KMS-11 (cell line): ENCODE measurements at regions not wholly inside any gene's neighbourhood (a gene's known extent, or its start where the extent isn't known, plus 50 kb on each side); places are given as distances from the start of the nearest gene placed in this dataset.

Experiments used
- H2AFZ ChIP-seq: fragments of 200-600 bp; sonication (generic); 2 replicates; pipeline ENCODE4 v1.6.1; 2016; ENCODE audit warnings: antibody characterized with exemption, mixed run types, low read depth
- H3K27ac ChIP-seq: fragments of 200-600 bp; sonication (generic); 2 replicates; pipeline ENCODE4 v1.6.1; 2016; ENCODE audit warnings: mild to moderate bottlenecking, mixed run types
- H3K27me3 ChIP-seq: fragments of 200-600 bp; sonication (generic); 2 replicates; pipeline ENCODE4 v1.6.1; 2017; ENCODE audit warnings: mild to moderate bottlenecking, low read depth, mixed run types, moderate library complexity; ENCODE audit not compliant: insufficient read depth
- H3K36me3 ChIP-seq: fragments of 200-600 bp; sonication (generic); 2 replicates; pipeline ENCODE4 v1.6.1; 2017; ENCODE audit warnings: mild to moderate bottlenecking, mixed run types; ENCODE audit not compliant: insufficient read depth
- H3K4me1 ChIP-seq: fragments of 200-600 bp; sonication (generic); 2 replicates; pipeline ENCODE4 v1.6.1; 2016; ENCODE audit warnings: mild to moderate bottlenecking, low read depth, mixed run types; ENCODE audit not compliant: poor library complexity, severe bottlenecking
- H3K4me2 ChIP-seq: fragments of 200-600 bp; sonication (generic); 2 replicates; pipeline ENCODE4 v1.7.0; 2016; ENCODE audit warnings: mild to moderate bottlenecking, mixed run types
- H3K4me3 ChIP-seq: fragments of 200-600 bp; sonication (generic); IDR thresholded peaks from 2 replicates; pipeline ENCODE4 v1.6.1; 2017; ENCODE audit warnings: low read depth, low read length, mixed read lengths; ENCODE audit not compliant: insufficient read depth
- H3K79me2 ChIP-seq: fragments of 200-600 bp; sonication (generic); 2 replicates; pipeline ENCODE4 v1.6.1; 2016; ENCODE audit warnings: low read depth, mixed run types; ENCODE audit not compliant: insufficient read depth
- H3K9ac ChIP-seq: fragments of 200-600 bp; sonication (generic); 2 replicates; pipeline ENCODE4 v1.6.1; 2016; ENCODE audit warnings: mild to moderate bottlenecking, mixed run types
- H4K20me1 ChIP-seq: fragments of 200-600 bp; sonication (generic); 2 replicates; pipeline ENCODE4 v1.6.1; 2016; ENCODE audit warnings: mild to moderate bottlenecking, mixed run types; ENCODE audit not compliant: insufficient read depth
- CTCF ChIP-seq: fragments of 200-600 bp; sonication (generic); conservative IDR thresholded peaks from 2 replicates; pipeline ENCODE4 v1.6.1; 2017; ENCODE audit warnings: low read depth, mild to moderate bottlenecking, antibody characterized with exemption, low read length, moderate library complexity, mixed read lengths

DNA sequence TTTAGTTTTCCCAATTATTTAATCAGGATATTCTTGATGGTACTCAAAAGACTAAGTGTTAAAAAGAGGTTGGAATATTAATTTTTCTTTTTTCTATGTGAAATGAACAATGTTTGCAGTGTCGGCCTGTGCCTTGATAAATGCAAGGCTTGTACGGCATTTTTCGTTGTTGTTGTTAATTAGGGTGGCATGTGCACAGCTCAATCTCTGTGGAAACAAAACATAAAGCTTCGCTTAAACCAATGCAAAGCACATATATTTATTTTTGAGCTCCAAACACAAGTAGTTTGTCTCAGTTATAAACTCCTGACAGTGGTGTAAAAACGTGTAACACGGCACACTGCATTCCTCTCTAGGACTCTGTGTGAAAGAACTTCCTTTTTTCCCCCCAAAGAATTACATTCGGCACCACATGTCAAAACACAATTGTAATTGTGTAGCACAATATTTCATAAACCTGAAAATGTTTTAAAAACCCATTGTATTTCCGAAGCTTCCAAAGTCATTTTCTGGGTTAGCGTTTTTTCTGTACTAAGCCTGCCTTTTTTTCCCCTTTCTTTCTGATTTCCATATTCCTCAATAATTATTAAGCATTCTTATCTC lies 498.0 kb downstream of the VRK1 start:
- Histone ChIP-seq H3K4me2 (no peak overlapping the region), H3K27me3 (no peaks in the 10 kb centered on the region), H3K27ac (no peak overlapping the region), H3K9ac (no peak overlapping the region), H3K4me3 (no peak overlapping the region), H4K20me1 (no peaks in the 10 kb centered on the region), H3K4me1 (no peaks in the 10 kb centered on the region), H2AFZ (no peak overlapping the region), H3K36me3 (no peaks in the 10 kb centered on the region), H3K79me2 (no peaks in the 10 kb centered on the region)
- TF ChIP-seq CTCF = no peak

DNA sequence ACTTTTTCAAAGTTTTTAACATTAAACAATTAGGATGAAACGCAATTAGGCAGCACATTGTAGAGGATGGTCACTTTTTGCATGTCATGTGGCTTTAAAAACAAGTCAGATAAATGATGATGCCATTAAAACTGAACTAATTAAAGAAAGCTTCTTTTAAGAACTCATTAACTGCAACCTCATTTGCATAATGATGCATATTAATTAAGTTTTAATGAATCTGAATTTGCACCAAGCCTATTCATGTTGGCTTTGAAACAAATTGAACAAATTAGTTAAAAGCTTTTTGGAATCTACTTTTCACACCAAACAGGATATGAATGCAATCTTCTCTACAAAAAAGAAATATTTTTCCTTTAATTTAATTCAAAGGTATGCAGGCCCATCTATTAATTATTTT lies 499.0 kb downstream of the VRK1 start:
- Histone ChIP-seq H2AFZ (no peak overlapping the region), H3K4me3 (no peak overlapping the region), H3K79me2 (no peaks in the 10 kb centered on the region), H3K27ac (no peak overlapping the region), H3K4me2 (no peak overlapping the region), H4K20me1 (no peaks in the 10 kb centered on the region), H3K9ac (no peak overlapping the region), H3K27me3 (no peaks in the 10 kb centered on the region), H3K36me3 (no peaks in the 10 kb centered on the region), H3K4me1 (no peaks in the 10 kb centered on the region)
- no peak for TF ChIP-seq CTCF

- no peak overlapping the region for H3K9ac ChIP-seq
- H3K79me2 ChIP-seq = no peaks in the 10 kb centered on the region
- H3K4me3 ChIP-seq = no peak overlapping the region
- no peak overlapping the region for H2AFZ ChIP-seq
- H3K27me3 ChIP-seq = no peaks in the 10 kb centered on the region
- no peak overlapping the region for H3K4me2 ChIP-seq
- no peaks in the 10 kb centered on the region for H3K4me1 ChIP-seq
- no peaks in the 10 kb centered on the region for H4K20me1 ChIP-seq
- no peak for TF ChIP-seq CTCF
- H3K36me3 ChIP-seq = no peaks in the 10 kb centered on the region
- no peak overlapping the region for H3K27ac ChIP-seq
Measured at GRCh38 chr14:97297100-97297499, 499.9 kb downstream of the VRK1 start.

GRCh38 chr14:97298331-97298730 lies 501.1 kb downstream of the VRK1 start:
- no peak overlapping the region for H3K4me2 ChIP-seq
- H3K79me2 ChIP-seq = no peaks in the 10 kb centered on the region
- no peaks in the 10 kb centered on the region for H3K36me3 ChIP-seq
- no peak overlapping the region for H3K27ac ChIP-seq
- H3K27me3 ChIP-seq = no peaks in the 10 kb centered on the region
- H3K4me1 ChIP-seq = no peaks in the 10 kb centered on the region
- H2AFZ ChIP-seq = no peak overlapping the region
- H3K9ac ChIP-seq = no peak overlapping the region
- no peak overlapping the region for H3K4me3 ChIP-seq
- no peak for TF ChIP-seq CTCF
- H4K20me1 ChIP-seq = no peaks in the 10 kb centered on the region
